ENCODE measurements at regions not wholly inside any gene's neighbourhood (a gene's known extent, or its start where the extent isn't known, plus 50 kb on each side); places are given as distances from the start of the nearest gene placed in this dataset.

GRCh38 chrX:114267142-114267541 is 316.7 kb upstream of the HTR2C start:
- TF ChIP-seq POLR2A (IDR thresholded peaks at IDR 0.05; ENCODE audit: low read length) (no peak), GATA1 (IDR thresholded peaks at IDR 0.05; ENCODE audit: low read depth, low read length) (no peak)

Data from erythroblast (primary cell).